ENCODE measurements at regions not wholly inside any gene's neighbourhood (a gene's known extent, or its start where the extent isn't known, plus 50 kb on each side); places are given as distances from the start of the nearest gene placed in this dataset.
"Not testable (repeated sequence)": the region's sequence is repeated elsewhere in the genome, so short reads cannot be mapped to it uniquely, and the experiment has no call there.

DNA sequence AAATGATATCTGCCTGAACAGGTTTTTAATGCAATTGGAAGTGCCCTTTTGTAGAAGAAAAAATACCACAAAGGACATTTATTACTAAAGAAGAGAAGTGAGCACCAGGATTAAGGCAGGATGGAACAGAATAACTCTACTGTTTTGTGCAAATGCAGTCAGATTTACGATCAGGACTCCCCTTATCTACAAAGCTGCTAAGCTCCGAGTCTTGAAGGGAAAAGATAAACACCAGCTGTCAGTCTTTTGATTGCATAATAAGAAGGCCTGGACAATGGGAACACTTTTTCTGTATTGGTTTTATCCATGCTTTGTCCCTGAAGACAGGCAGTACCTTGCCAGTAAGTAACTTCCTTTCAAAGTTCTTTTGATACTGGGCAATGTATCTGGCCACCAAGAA lies 797.9 kb upstream of the SLC35B3 start:
- DNase-seq, result no peak

DNA sequence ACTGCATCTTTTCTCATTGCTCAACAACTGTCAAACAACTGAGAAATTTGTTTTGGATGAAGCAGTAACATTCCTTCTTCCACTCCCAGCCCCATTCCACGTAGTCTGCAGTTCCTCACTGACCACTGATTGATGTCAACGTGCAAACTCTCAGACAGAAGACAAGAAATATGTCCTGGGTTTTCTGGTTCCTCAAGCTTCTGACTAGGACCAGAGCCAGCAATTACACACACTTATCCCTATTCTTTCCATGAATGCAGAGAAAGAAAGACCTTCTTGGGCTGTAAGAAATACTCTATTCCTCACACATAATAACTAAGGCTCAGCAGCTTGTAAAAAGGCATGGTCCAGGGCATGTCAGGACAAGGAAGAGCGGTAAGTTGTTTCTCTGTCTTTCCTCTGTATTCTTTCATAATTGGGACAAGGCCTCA lies 790.1 kb upstream of the SLC35B3 start:
- no peak for DNase-seq

DNA sequence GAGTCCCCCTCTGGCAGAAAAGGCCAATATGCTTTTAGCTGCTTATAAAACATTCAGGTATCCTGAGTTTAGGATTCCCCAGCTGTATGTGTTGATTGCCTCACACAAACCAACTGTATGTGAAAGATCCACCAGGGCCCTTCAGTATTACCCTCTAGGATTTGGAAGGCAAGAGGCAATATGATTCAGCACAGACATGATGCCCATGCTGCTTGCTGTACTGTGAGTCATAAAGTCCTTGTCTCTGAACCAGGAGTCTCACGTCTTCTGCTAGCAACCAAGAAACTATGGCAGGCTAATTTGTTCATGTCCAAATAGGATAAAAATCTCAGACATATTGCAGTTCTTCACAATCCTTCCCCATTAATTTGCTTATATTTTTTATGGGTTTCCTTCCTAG lies 789.2 kb upstream of the SLC35B3 start:
- DNase-seq, result no peak

DNA sequence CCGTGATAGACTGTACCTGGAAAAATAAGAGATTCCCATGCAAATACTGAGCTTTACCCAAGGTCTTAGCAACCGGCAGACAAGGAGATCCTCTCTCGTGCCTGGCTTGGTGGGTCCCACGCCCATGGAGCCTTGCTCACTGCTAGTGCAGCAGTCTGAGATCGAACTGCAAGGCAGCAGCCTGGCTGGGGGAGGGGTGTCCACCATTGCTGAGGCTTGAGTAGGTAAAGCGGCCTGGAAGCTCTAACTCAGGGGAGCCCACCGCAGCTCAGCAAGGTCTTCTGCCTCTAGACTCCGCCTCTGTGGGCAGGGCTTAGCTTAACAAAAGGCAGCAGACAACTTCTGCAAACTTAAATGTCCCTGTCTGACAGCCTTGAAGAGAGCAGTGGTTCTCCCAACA lies 778.4 kb upstream of the SLC35B3 start:
- not testable (repeated sequence) for DNase-seq

DNA sequence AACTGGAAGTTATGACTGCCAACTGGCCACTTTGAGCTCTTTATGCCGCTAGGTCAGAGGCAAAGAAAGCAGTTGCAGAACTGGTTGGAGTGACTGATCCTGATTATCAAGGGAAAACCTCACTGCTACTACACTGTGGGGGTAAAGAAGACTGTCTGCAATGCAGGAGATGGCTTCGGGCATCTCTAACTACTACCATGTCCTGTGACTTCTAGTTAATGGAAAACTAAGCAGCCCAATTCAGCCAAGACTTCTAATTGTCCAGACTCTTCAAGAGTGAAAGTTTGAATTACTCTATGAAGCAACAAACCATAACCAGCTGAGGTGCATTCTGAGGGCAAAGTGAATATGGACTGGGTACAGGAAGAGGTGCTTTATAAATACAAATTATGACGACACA lies 773.6 kb upstream of the SLC35B3 start:
- no peak for DNase-seq

DNA sequence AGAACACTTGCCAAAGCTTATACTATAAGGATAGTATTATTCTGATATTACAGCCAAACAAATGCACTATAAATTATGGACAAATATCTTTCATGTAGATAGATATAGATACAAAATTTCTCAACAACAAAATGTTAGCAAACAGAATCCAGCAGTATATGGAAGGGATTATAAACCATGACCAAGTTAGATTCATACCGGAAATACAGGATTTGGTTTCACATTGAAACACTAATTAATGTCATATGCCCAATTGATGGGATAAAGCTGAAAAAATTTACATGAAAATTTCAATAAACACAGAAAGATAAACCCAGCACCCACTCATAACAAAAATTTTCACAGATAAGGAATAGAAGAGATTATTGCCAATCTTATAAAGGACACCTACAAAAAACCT lies 770.3 kb upstream of the SLC35B3 start:
- no peak for DNase-seq

DNA sequence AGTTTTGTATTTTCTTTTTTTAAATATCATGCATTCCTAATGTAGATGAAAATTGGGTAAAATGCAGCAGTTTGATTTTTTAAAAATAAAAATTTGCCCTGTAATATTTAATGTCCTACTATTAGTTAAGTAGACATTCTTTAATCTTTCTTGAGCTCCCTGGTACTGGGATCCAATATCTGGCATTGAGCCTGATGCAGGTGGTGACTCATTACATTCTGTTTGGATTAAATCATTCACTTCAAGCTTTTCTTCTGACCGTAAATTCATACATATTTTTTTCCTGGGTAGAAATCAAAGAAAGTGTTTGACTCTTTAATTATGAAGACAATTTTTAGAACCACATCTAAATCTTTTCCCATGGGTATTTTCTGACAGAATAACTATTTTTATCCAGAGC lies 768.8 kb upstream of the SLC35B3 start:
- no peak for DNase-seq

DNA sequence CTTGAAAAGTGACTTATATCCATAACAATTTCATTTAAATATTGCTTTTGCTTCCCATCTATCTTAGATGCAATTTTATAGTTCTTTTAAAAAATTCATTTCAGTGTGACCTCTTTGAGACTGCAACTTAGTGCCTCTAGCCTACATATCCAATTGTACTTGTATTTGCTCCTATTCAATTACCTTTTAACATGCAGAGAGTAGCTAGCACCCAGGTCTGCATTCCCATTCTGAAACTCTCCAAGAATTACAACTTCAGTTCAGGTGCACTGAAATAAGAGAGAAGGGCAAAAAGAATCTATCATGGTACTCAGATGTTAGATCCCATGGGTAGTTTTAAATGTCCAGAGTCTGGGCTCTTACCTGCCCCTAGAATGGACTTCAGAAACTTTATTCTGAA lies 765.4 kb upstream of the SLC35B3 start:
- DNase-seq, result no peak

DNA sequence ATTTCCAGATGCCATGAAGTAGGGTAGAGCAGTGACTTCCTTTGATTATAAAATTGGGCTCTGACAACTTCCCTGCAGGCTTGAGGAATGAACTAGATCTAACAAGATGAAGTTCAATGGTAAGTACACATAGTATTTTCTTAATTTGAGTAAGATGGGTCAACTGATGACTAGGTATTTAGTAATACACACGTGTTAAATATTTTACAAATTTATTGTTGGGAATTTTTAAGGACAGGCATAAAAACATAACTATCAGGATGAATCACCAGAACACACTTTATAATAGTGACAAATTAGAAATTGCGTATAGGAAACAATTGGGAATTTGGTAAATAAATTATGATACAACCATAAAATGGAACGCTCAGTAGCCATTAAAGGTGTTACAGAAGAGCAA lies 762.4 kb upstream of the SLC35B3 start:
- DNase-seq, result no peak

DNA sequence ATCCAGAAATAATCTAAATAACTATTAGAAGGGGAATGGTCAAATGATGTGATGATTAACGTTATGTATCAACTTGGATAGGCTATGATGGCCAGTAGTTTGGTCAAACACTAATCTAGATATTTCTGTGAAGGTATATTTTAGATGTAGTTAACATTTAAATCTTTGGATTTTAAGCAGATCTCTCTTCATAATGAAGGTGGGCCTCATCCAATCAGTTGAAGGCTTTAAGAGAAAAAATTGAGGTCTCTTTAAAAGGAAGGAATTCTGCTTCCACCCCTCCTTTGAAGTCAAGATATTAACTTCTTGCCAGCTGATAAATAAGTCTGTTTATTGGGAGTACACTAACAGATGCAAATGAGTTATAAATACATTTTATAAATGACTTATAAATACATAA lies 760.0 kb upstream of the SLC35B3 start:
- no peak for DNase-seq

DNA sequence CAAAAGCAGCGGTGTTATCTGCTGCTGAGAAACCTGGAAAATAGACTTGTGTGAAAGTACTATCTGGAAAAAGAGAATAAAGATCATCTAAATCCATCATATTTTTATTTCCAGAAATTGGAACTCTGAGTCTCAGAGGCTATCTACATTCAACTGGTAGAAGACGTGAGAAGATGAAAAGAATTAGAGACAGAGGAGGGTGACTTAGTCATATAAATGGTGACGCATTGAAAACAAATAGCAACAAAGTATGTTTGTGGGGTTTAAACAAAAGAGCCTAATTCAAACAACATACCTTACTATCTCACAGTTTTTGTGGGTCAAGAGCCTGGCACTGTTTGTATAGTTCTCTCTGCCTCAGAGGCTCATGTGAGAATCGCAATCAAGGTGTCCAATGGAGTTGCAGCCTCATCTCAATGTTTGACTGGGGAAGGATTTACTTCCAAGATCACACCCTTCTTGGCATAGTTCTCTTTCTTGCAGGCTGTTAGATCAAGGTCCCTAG lies 757.1 kb upstream of the SLC35B3 start:
- no peak for DNase-seq

DNA sequence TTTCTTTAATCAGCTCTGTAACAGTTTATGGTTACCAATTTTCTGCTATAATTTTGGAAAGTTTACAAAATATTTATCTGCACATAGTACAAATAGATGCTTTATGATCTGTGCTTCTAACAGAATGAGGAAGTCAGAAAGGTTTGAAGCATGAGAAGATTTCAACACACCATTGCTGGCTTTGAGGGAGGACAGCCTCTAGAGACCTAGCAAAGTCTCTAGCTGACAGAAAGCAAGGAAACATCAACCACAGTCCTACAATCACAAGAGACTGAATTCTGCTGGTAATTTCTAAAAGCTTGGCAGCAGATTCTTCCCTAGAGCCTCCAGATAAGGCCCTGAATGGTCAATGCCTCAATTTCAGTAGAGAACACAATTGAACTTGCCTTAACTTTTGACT lies 750.8 kb upstream of the SLC35B3 start:
- DNase-seq, result no peak

DNA sequence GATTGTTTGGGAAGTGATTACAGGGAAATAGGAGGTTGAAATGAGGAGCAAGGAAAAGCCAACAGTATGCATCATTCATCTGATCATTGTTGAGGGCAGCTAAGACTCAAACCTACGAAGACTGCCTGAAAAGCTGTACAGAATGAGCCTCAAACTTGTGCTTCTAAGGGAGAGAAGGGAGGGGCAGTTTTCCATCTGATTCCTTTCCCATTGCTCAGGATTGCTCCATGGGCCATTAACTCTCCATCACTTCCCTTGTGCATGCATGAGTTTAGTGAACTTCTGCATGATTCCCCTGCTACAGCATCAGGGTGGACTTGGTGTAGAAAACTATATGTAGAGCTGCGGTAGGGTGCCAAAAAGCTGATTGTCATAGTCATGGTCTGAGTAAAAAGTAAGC lies 742.7 kb upstream of the SLC35B3 start:
- DNase-seq, result no peak

DNA sequence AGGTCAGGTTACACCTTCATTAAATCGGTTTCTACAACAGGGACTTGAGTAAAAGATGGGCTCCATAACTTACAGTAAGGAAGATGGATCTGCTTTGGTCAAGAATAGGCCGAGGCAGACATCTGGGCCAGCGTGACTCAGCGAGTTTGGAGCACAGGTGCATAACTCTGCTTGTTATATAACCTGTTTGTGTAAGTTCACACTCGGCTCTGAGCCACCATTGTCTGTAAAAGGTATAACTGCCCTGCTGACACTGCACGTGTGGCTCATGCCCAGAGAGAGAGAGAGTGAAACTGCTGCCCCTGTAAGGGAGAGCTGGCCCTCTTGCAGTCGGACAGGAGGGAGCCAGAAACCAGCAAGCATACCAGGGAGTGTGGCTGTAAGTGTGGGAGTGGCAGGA lies 737.9 kb upstream of the SLC35B3 start:
- no peak for DNase-seq

DNA sequence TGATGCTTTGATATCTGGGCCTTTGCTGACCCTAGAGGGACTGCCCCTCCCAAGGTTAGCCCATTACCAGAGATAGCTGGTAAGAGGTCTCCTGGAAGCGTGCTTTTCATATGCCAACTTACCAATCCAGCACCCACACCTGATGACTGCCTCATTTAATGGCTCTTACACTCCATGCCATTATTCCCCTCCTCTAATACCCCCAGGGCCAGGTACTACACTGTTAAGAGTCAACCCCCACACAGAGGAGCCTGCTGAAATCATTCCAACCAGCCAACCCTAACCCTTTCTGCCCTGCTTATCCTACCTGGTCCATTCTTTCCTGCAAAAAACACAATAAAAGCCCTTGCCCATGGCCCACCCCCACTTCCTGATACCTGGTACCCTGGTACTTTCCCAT lies 736.8 kb upstream of the SLC35B3 start:
- no peak for DNase-seq

DNA sequence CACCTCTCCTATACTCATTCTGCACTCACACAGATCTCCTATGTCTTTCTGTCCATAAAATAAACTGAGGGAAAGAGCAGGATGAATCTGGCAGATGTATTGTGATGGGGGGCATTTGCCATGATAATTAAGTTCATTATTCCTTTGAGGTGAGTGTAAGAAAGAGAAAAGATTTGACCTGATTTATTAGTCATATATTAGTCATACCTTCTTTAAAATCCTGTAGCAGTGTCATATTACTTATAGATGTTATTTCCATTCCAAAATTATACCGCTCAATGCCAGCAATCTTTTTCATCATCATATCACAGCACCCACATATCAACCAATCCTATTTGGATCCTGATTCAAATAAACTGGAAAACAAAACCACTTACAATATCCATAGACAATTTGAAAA lies 733.3 kb upstream of the SLC35B3 start:
- no peak for DNase-seq

DNA sequence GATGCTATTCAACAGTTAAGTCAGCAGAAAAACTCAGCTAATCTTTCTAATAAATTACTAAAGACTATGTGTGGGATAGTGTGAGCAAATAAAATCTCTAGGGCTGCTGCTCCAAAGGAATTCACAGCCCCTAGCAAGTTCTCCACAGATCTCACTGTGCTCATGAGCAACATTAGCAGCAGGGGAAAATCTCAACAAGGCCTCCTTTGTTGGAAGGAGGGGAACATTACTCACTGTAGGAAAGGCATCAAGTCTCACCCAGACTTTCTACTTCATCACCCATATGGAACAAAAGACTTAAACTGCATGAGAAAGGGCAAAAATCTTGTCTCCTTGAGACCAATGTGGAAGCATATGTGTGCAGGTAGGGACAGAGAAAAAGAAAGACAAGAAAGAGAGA lies 726.4 kb upstream of the SLC35B3 start:
- DNase-seq, result no peak

DNA sequence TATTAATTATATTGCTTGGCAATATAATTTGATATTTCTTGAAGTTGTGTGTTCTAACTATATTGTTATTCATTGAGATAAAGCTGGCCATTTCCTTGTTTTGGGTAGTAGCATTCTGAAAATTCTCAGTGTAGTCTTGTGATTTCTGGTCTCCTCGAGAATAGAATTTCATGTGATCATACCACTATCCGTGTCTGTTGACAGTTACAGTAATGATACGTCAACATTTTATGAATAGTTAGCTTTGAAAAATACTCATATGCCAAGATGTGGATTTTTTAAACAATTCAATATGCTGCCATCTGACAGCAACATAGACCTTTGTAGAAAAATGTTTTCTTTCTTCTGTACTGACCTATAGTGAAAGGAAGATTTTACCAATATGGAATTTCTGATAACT lies 723.7 kb upstream of the SLC35B3 start:
- no peak for DNase-seq

DNA sequence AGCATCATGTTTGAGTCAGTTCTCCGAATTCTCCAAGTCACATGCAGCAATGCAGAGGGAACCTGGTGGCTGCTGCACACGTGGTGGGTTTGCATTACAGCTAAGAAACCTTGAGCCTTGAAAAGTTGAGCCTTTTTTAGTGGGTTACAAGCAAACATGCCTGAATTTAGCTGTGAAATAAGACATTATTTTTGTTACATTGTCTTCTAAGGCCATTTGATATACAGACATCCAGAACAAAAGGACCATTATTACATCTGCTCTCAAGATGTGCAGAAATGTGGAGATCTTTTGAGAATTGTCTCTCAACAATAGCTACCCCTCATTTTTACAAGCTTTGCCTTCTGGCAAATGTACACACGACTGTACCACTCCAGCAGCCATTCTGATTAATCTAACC lies 720.5 kb upstream of the SLC35B3 start:
- no peak for DNase-seq

DNA sequence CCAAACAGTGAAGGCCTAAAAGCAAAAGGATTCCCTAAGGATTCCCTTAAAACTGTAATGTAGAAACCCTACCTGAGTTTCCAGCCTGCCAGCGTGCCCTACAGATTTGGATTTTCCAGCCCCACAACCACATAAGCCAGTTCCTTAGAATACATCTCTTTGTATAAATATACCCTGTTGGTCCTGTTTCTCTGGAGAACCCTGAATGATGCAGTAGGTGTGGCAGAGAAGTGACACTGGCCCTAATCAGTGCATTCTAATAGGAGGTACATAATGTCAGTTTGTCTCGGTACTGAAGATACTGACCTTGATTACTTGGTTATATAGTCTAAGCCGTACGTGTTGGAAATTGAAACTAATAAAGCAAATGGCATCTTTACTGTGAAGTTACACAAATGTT lies 707.8 kb upstream of the SLC35B3 start:
- DNase-seq, result no peak

DNA sequence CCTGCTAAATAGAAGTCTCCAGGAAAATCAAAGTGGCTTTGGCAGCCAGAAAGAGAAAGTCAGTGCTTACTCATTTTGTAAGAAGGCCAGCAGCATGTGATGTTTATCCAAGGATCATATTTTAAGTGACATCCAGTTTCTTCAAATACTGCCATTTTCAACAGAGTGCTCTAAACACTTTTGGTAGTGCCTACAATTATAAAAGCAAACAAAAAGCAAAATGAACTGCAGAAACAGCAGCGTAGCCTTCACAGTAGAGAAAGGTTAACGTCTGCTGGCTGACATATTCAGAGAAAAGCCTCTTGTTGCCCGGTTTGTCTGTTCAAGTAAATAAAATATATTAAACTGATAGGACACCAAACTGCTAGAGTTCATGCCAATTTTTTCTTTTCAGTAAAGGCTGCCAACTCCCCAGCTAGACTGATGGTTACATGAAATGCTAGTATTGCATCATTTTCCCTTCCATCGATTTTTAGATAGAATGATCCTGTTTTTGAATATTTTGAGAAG lies 705.7 kb upstream of the SLC35B3 start:
- DNase-seq, result no peak

DNA sequence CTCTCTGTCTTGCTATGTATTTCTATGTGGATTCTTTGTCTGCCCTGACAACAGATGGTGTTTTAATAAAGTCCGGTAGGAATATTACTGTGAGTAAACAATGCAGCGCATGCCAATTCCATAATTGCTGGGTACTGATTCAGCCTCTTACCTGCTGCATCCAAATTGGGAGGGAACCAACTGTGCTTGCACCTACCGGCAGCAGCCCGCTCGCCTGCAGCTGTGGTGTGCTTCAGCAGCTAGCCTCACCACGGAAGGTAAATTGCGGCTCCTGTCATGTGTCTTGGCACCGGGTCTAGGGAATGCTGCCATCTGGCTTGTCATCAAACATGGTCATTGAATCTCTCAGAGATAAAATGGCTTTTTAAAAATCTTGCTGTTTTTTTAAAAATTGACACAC lies 704.8 kb upstream of the SLC35B3 start:
- no peak for DNase-seq

DNA sequence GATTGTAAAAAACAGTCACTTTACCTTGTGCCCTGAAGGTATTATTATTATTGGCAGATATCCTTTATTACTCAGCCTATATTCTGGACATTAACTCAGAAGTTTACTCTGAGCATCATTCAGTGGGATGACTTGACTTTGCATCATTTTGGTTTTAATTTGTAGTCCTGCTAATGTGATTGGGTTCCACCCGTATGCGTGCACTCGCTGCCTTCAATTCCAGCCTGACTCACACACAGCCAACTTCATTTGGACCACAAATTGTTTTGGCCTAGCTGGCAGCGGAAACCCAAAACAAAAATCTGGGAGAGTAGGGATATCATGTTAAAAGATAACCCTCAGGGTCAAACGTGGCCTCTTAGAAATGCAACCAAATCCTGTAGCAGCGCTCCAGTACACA lies 704.4 kb upstream of the SLC35B3 start:
- DNase-seq, result no peak

DNA sequence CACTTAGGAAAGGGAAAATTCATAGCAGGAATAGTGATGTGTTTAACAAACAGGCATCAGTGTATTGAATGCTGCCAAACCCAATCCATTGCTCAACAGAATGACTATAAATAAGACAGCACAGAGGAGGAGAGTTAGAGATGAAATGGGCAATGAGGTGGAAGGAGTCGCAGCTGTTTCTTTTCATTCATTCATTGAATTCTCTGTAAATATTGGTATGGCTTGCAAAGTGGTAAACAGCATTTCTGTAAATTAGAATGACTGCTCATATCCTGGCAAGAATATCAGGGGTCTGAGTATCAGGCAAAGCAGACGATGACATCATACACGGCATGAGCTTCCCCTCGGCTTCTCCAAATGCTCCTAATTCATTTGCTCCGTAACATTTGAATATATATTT lies 703.6 kb upstream of the SLC35B3 start:
- DNase-seq, result no peak

DNA sequence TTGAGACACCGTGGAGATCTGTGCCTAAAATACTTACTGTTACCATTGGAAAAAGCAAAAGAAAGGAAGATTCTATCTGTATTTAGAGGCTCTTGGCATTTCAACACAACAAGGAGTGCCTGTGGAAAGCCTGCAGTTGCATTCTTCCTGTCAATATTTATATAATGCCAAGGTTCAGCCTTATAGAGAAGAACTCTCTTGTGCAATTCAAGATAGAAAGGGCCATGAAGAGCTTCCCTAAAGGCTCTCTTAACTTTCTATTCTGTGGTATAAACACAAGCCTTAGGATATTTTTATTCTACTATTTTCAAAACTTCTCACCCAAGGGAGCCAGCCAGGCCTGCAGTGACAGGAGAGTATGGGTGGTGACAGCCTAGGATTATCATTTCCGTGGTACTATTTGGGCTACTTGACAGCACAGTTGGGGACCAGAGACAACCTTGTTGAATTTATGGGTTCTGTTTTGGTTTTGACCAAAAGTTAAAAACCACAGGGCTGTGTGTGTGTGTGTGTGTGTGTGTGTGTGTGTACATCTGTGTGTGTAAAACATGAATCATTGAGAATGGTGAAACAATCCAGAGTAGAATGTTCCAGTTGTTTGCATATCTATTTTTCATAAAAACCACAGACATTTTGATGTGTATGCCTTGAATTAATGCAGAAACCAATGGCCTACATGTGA lies 700.9 kb upstream of the SLC35B3 start:
- no peak for DNase-seq

Measured in stimulated activated CD4-positive, alpha-beta T cell treated with anti-CD3 and anti-CD28 coated beads, Interleukin-2, amount 100 ng/mL, for 48 hours (primary cell).